Colonic mucosa (tissue), 4 donors: ENCODE measurements at regions not wholly inside any gene's neighbourhood (a gene's known extent, or its start where the extent isn't known, plus 50 kb on each side); places are given as distances from the start of the nearest gene placed in this dataset.
"Not testable (repeated sequence)": the region's sequence is repeated elsewhere in the genome, so short reads cannot be mapped to it uniquely, and the experiment has no call there.

Experiments used
- DNase-seq: peaks from one replicate; pipeline ENCODE4 v3.0.0-alpha.2; 2020
- H3K27ac ChIP-seq: fragments of 200-600 bp; one replicate; pipeline ENCODE4 v1.8.0; 2021
- H3K27me3 ChIP-seq: fragments of 200-600 bp; one replicate; pipeline ENCODE4 v1.8.0; 2021
- H3K36me3 ChIP-seq: fragments of 200-600 bp; one replicate; pipeline ENCODE4 v1.8.0; 2021
- H3K4me1 ChIP-seq: fragments of 200-600 bp; one replicate; pipeline ENCODE4 v1.8.0; 2021; ENCODE audit warnings: mild to moderate bottlenecking
- H3K4me3 ChIP-seq: fragments of 200-600 bp; one replicate; pipeline ENCODE4 v1.8.0; 2021
- H3K9ac ChIP-seq, 2 donors: one replicate each; pipeline ENCODE4 v1.7.0; 2013; ENCODE audit warnings: control low read depth in 2 of 2, low read depth in 2 of 2, low read length in 2 of 2
- H3K9me3 ChIP-seq: fragments of 200-600 bp; one replicate; pipeline ENCODE4 v1.8.0; 2021
- intact Hi-C: fragments of 100-400 bp; cut with DNase I; formaldehyde crosslinking; loops from one replicate; pipeline ENCODE4 v1.14.1; 2022
- TF ChIP-seq, protein P1 (sequence below): fragments of 200-600 bp; IDR thresholded peaks from one replicate; pipeline ENCODE4 v1.8.0; 2022; ENCODE audit warnings: antibody characterized with exemption, mild to moderate bottlenecking
- donor health status: healthy.
- donor health status: DM: no; HTN: no; CAD: no.
- donor health status: DM: no; HTN: no; CAD: no.

- H3K27me3 ChIP-seq, result no peaks in the 10 kb centered on the region
- H3K27ac ChIP-seq, result no peak overlapping the region
- no peaks in the 10 kb centered on the region for H3K9me3 ChIP-seq
- no peak overlapping the region for H3K9ac ChIP-seq
- intact Hi-C loops, result no loop called here
- no peaks in the 10 kb centered on the region for H3K4me1 ChIP-seq
- H3K36me3 ChIP-seq, result no peaks in the 10 kb centered on the region
- no peak for DNase-seq
- TF ChIP-seq, protein P1, sequence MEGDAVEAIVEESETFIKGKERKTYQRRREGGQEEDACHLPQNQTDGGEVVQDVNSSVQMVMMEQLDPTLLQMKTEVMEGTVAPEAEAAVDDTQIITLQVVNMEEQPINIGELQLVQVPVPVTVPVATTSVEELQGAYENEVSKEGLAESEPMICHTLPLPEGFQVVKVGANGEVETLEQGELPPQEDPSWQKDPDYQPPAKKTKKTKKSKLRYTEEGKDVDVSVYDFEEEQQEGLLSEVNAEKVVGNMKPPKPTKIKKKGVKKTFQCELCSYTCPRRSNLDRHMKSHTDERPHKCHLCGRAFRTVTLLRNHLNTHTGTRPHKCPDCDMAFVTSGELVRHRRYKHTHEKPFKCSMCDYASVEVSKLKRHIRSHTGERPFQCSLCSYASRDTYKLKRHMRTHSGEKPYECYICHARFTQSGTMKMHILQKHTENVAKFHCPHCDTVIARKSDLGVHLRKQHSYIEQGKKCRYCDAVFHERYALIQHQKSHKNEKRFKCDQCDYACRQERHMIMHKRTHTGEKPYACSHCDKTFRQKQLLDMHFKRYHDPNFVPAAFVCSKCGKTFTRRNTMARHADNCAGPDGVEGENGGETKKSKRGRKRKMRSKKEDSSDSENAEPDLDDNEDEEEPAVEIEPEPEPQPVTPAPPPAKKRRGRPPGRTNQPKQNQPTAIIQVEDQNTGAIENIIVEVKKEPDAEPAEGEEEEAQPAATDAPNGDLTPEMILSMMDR, result no peak
- no peak overlapping the region for H3K4me3 ChIP-seq
These were observed 199.6 kb upstream of the ALG10B start for GRCh38 chr12:38116968-38117367.

DNA sequence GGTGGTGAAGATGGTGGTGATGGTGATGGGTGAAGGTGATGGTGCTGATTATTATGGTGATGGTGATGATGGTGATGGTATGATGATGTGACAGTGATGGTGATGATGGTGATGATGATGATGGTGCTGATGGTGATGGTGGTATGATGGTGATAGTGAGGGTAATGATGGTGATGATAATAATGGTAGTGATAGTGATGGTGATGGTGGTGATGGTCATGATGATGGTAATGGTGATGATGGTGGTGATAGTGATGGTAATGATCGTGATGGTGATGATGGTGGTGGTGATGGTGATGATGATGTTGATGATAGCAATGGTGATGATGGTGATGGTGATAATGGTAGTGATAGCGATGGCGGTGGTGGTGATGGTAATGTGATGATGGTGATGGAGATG is 197.9 kb upstream of the ALG10B start:
- Histone ChIP-seq H3K27ac (no peak overlapping the region), H3K4me3 (no peak overlapping the region), H3K4me1 (no peaks in the 10 kb centered on the region), H3K36me3 (no peaks in the 10 kb centered on the region), H3K9me3 (no peaks in the 10 kb centered on the region), H3K27me3 (no peaks in the 10 kb centered on the region), H3K9ac (no peak overlapping the region)
- TF ChIP-seq, protein P1, result no peak
- intact Hi-C loops, result no loop called here
- no peak for DNase-seq

DNA sequence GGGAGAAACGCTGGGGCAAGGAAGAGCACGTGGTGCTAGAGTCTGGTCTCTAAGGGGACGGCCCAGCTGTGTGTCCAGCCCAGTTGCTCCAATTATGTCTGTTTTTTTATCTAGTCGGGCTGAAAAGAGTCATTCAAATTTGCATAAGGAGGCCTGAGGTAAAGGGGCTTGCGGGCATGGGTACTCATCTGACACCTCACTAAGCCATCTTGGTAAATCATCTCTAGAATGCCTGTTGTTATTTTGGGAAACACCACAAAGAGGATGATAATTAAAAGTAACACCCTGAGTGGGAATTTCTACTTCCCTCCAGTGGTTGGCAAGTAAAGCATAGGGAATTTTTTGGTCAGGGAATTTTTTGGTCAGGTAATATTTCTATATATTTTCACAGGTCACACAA is 196.1 kb upstream of the ALG10B start:
- no peaks in the 10 kb centered on the region for H3K9me3 ChIP-seq
- no peak overlapping the region for H3K4me3 ChIP-seq
- intact Hi-C loops, result no loop called here
- no peak overlapping the region for H3K9ac ChIP-seq
- H3K27me3 ChIP-seq, result no peaks in the 10 kb centered on the region
- H3K36me3 ChIP-seq, result no peaks in the 10 kb centered on the region
- no peaks in the 10 kb centered on the region for H3K4me1 ChIP-seq
- DNase-seq, result no peak
- no peak overlapping the region for H3K27ac ChIP-seq
- TF ChIP-seq, protein P1, result no peak

DNA sequence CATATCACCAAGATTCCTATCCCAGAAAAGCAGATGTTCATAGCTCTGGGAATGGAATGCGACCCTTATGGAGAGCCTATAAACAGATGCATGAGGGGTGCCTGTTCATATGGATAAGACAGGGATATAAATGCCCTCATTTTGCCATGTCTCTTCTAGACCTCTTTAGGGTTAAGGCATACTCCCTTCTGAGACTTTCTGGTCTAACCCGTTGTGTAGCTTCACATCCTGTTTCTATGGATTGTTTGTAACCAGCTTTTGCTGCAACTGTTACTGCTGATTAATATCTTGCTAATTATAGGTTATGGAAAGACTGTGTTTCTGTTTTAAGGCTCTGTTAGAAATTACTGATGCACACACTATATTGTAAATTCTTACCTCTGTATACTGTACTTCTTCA is 193.5 kb upstream of the ALG10B start:
- H3K9ac ChIP-seq, DNase-seq, H3K36me3 ChIP-seq, H3K27me3 ChIP-seq, H3K4me3 ChIP-seq, H3K27ac ChIP-seq, intact Hi-C loops, H3K9me3 ChIP-seq, H3K4me1 ChIP-seq: not testable (repeated sequence)

GRCh38 chr12:38123566-38124246 is 192.9 kb upstream of the ALG10B start:
- Histone ChIP-seq H3K4me1 (no peaks in the 10 kb centered on the region), H3K27ac (no peak overlapping the region), H3K27me3 (no peaks in the 10 kb centered on the region), H3K9ac (no peak overlapping the region), H3K9me3 (no peaks in the 10 kb centered on the region), H3K36me3 (no peaks in the 10 kb centered on the region), H3K4me3 (no peak overlapping the region)
- TF ChIP-seq, protein P1, result no peak
- intact Hi-C loops, result no loop called here
- DNase-seq, result no peak

DNA sequence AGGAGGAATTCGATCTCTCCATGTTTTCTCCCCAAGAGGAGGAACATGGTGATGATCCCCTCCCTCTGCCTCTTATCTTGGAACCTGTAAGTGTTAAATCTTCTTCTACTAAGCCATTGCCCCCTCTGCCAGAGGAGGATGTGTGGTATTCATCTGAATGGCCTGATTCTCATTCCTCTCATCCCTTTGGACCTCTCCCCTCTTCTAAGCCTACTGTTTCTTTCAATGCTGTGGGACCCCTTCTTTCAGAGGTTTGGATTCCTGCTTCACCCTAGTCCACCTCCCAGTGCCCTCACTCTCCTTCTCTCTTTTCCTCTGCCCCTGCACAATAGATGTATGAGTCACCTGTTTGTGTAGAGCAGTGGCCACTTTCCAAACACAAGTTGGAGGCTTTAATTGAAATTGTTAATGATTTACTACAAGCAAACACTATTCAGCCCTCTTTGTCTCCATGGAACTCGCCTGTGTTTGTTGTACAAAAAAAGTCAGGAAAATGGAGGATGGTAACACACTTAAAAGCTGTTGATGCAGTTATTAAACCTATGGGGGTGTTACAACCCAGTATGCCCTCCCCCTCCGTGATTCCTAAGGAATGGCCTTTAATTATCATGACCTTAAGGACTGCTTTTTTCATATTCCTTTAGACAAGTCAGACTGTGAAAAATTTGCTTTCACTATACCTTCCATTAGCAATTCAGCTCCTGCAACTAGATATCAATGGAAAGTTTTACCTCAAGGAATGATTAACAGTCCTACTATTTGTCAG is 192.1 kb upstream of the ALG10B start:
- DNase-seq, result peak; percentile 46
- Histone ChIP-seq H3K4me3 (no peak overlapping the region), H3K9ac (no peak overlapping the region), H3K27me3 (no peaks in the 10 kb centered on the region), H3K27ac (no peak overlapping the region), H3K9me3 (no peaks in the 10 kb centered on the region), H3K36me3 (no peaks in the 10 kb centered on the region), H3K4me1 (no peaks in the 10 kb centered on the region)
- intact Hi-C loops, result no loop called here
- TF ChIP-seq, protein P1, result no peak
